IMR-90 (cell line): ENCODE measurements at regions not wholly inside any gene's neighbourhood (a gene's known extent, or its start where the extent isn't known, plus 50 kb on each side); places are given as distances from the start of the nearest gene placed in this dataset.

ENCODE experiments used
- BHLHE40 ChIP-seq: fragments of 150-350 bp; IDR thresholded peaks from 2 replicates; pipeline ENCODE4 v1.6.1; 2016; ENCODE audit warnings: mild to moderate bottlenecking, low read depth, low read length
- CEBPB ChIP-seq: IDR thresholded peaks from 2 replicates; pipeline ENCODE4 v1.6.1; 2012; ENCODE audit warnings: low read depth, low read length, improper control_type of control experiment
- FOS ChIP-seq: fragments of 150-350 bp; IDR thresholded peaks from 2 replicates; pipeline ENCODE4 v1.6.1; 2016; ENCODE audit warnings: low read depth, low read length
- MAFK ChIP-seq: IDR thresholded peaks from 2 replicates; pipeline ENCODE4 v1.6.1; 2012; ENCODE audit warnings: low read depth, low read length, improper control_type of control experiment
- MAZ ChIP-seq: IDR thresholded peaks from 2 replicates; pipeline ENCODE4 v1.6.1; 2012; ENCODE audit warnings: low read depth, mild to moderate bottlenecking, low read length, improper control_type of control experiment, moderate library complexity, borderline replicate concordance
- MXI1 ChIP-seq: IDR thresholded peaks from 2 replicates; pipeline ENCODE4 v1.6.1; 2012; ENCODE audit warnings: low read depth, mild to moderate bottlenecking, low read length, moderate library complexity, borderline replicate concordance
- NFE2L2 ChIP-seq: fragments of 150-350 bp; IDR thresholded peaks from 2 replicates; pipeline ENCODE4 v1.6.1; 2016; ENCODE audit warnings: low read depth, mild to moderate bottlenecking, low read length
- POLR2A ChIP-seq: IDR thresholded peaks from 2 replicates; pipeline ENCODE4 v1.6.1; 2012; ENCODE audit warnings: mild to moderate bottlenecking, low read depth, low read length
- RAD21 ChIP-seq: IDR thresholded peaks from 2 replicates; pipeline ENCODE4 v1.6.1; 2012; ENCODE audit warnings: low read length, improper control_type of control experiment
- RCOR1 ChIP-seq: IDR thresholded peaks from 2 replicates; pipeline ENCODE4 v1.6.1; 2012; ENCODE audit warnings: mild to moderate bottlenecking, low read length, improper control_type of control experiment; ENCODE audit not compliant: insufficient replicate concordance
- RFX5 ChIP-seq: IDR thresholded peaks from 2 replicates; pipeline ENCODE4 v1.8.0; 2012; ENCODE audit warnings: low read depth, mild to moderate bottlenecking, low read length, moderate library complexity
- SMC3 ChIP-seq: fragments of 150-350 bp; IDR thresholded peaks from 2 replicates; pipeline ENCODE4 v1.6.1; 2016; ENCODE audit warnings: low read depth, mild to moderate bottlenecking, antibody characterized with exemption, low read length, moderate library complexity
- TF ChIP-seq, protein P1 (sequence below): conservative IDR thresholded peaks from 2 replicates; pipeline ENCODE4 v1.5.1; 2012; ENCODE audit warnings: mild to moderate bottlenecking, low read depth, low read length, improper control_type of control experiment
- TF ChIP-seq, protein P2 (sequence below): fragments of 150-350 bp; IDR thresholded peaks from 2 replicates; pipeline ENCODE4 v1.6.1; 2016; ENCODE audit warnings: low read depth, mild to moderate bottlenecking, low read length, moderate library complexity, borderline replicate concordance

- TF ChIP-seq, protein P1, sequence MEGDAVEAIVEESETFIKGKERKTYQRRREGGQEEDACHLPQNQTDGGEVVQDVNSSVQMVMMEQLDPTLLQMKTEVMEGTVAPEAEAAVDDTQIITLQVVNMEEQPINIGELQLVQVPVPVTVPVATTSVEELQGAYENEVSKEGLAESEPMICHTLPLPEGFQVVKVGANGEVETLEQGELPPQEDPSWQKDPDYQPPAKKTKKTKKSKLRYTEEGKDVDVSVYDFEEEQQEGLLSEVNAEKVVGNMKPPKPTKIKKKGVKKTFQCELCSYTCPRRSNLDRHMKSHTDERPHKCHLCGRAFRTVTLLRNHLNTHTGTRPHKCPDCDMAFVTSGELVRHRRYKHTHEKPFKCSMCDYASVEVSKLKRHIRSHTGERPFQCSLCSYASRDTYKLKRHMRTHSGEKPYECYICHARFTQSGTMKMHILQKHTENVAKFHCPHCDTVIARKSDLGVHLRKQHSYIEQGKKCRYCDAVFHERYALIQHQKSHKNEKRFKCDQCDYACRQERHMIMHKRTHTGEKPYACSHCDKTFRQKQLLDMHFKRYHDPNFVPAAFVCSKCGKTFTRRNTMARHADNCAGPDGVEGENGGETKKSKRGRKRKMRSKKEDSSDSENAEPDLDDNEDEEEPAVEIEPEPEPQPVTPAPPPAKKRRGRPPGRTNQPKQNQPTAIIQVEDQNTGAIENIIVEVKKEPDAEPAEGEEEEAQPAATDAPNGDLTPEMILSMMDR: no peak
- TF ChIP-seq MAFK: no peak
- TF ChIP-seq BHLHE40: no peak
- TF ChIP-seq POLR2A: no peak
- no peak for TF ChIP-seq RFX5
- no peak for TF ChIP-seq RAD21
- TF ChIP-seq, protein P2, sequence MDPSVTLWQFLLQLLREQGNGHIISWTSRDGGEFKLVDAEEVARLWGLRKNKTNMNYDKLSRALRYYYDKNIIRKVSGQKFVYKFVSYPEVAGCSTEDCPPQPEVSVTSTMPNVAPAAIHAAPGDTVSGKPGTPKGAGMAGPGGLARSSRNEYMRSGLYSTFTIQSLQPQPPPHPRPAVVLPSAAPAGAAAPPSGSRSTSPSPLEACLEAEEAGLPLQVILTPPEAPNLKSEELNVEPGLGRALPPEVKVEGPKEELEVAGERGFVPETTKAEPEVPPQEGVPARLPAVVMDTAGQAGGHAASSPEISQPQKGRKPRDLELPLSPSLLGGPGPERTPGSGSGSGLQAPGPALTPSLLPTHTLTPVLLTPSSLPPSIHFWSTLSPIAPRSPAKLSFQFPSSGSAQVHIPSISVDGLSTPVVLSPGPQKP: no peak
- no peak for TF ChIP-seq MXI1
- no peak for TF ChIP-seq FOS
- TF ChIP-seq SMC3: no peak
- TF ChIP-seq RCOR1: no peak
- TF ChIP-seq MAZ: no peak
- TF ChIP-seq CEBPB: no peak
- no peak for TF ChIP-seq NFE2L2
These were observed 303.9 kb downstream of the ICE1 start for GRCh38 chr5:5726401-5726800.
